ENCODE measurements at regions not wholly inside any gene's neighbourhood (a gene's known extent, or its start where the extent isn't known, plus 50 kb on each side); places are given as distances from the start of the nearest gene placed in this dataset.

DNA sequence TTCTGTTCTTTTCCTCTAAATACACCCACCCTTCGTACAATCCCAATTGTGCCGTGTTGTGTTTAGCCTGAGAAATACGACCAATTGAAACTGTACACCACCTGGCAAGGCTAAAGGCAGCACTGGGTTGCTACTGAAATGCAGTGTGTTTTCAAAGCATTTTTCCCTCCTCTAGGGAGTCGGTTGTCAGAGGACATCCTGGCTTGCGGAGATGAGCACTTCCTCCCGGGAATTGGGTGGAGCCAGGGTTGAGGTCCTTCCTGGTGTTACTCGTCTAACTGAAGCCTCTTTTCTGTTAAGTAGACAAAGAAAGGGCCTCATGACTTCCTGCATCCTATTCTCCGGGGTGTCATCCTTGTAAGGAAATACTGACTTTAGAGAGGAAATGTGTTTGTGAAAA lies 133.5 kb downstream of the MTPAP start:
- TF ChIP-seq POLR2AphosphoS5 (IDR thresholded peaks at IDR 0.05; ENCODE audit: low read depth, low read length) (no peak), POLR2A (IDR thresholded peaks at IDR 0.05; ENCODE audit: low read depth, low read length) (no peak)
